Amniotic epithelial cell (primary cell): ENCODE measurements at regions not wholly inside any gene's neighbourhood (a gene's known extent, or its start where the extent isn't known, plus 50 kb on each side); places are given as distances from the start of the nearest gene placed in this dataset.

Experiments
- DNase-seq: peaks from one replicate; pipeline ENCODE4 v3.0.0-alpha.2; 2010; ENCODE audit warnings: low read depth

- DNase-seq, result no peak
Measured at GRCh38 chr15:77796046-77796729, 163.5 kb upstream of the LINGO1 start.

- DNase-seq, result no peak
Measured at GRCh38 chr15:77795446-77795845, 162.7 kb upstream of the LINGO1 start.

- DNase-seq, result no peak
Measured at GRCh38 chr15:77791941-77792340, 159.2 kb upstream of the LINGO1 start.

DNA sequence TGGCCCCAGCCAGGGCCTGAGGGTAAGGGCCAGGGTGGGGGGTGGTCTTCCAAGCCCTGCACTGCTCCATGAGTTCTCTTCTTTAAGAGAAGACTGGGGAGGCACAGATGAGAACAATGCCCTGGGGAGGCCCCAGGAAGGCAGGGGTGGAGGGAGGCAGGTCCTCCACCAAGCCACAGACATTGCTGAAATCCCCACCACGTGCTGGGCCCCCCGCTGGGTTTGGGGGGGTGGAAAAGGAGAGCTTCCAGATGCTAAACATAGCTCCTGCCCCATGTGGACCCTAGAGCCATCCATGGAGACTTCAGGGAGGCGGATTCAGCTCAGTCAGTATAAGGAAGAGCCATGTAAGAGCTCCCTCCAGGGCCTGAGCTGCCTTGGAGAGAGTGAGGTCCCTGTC lies 157.8 kb upstream of the LINGO1 start:
- no peak for DNase-seq

DNA sequence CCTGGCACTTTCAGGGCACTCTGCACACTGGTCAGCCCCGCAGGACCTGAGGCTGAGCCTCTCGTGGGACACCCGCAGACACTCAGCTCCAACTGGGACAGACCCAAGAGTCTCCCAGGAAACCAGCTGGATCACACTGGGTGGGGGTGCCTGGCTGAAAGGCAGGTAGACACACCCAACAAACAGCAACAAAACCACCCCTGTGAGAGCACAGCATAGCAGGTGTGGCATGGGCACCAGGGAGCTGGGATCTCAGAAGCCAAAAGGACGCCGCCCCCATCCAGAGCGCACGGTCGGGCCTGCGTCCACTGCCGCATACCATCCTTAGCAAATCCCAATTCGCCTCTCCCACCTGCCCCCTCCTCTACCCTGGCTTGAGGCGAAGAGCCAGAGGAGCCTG lies 154.2 kb upstream of the LINGO1 start:
- DNase-seq, result no peak

- DNase-seq, result no peak
Measured at GRCh38 chr15:77786181-77786890, 153.6 kb upstream of the LINGO1 start.

DNA sequence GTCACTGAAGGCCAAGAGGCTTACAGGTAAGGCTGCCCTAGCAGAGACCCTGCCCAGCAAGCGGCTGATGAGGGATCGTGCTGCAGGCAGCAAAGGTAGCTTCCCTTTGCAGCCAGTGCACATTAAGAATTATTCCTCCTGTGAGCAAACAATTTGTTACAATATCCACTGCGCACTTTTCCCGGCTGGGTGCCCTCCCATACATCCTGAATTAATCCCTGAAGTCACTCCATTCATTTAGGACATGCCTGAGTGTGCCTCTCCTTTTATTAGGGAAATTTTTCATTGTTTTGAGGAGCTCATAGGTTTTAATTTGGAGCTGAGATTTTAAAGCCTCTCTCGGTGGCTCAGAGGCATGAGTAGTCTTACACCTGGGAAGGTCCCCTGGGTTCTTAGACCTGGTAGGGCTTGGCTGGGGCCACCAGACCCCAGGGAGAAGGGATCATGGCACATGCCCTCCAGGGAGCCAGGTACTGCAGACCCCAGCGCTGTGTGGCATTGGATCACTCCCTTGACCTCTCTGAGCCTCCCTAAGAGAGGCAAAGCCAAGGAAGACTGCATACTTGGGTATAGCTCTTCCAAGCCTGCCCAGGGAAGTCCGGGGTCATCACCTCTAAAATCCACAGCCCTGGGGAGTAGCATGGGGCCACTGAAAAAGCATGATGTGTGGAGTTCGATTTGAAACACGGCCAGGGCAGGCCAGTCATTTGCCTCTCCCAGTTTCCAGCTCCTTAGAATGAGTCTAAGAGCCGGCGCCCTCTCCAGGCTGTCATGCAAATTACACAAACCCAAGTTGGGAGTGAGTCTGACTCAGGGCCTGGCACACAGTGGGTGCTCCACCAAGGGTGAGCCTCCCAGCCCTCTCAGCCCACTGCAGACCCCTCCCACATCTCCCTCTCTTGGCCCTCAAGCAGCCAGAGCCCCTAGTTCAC lies 151.9 kb upstream of the LINGO1 start:
- DNase-seq, result peak; percentile 3

GRCh38 chr15:77783636-77784035 lies 150.9 kb upstream of the LINGO1 start:
- DNase-seq, result no peak

GRCh38 chr15:77782691-77783090 lies 150.0 kb upstream of the LINGO1 start:
- no peak for DNase-seq

DNA sequence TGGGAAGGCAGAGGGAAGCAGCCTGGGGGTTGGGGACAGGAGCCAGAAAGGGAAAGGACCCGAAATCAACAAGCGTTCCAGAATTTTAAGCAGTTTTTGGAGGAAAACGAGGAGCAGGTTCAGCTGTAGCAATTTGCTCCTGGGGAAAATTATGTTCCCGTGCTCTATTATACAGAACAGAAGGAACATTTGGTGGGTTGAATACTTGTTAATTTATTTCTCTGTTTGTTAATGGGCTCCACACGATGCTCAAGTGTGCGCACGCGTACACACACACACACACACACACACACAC lies 149.2 kb upstream of the LINGO1 start:
- no peak for DNase-seq

DNA sequence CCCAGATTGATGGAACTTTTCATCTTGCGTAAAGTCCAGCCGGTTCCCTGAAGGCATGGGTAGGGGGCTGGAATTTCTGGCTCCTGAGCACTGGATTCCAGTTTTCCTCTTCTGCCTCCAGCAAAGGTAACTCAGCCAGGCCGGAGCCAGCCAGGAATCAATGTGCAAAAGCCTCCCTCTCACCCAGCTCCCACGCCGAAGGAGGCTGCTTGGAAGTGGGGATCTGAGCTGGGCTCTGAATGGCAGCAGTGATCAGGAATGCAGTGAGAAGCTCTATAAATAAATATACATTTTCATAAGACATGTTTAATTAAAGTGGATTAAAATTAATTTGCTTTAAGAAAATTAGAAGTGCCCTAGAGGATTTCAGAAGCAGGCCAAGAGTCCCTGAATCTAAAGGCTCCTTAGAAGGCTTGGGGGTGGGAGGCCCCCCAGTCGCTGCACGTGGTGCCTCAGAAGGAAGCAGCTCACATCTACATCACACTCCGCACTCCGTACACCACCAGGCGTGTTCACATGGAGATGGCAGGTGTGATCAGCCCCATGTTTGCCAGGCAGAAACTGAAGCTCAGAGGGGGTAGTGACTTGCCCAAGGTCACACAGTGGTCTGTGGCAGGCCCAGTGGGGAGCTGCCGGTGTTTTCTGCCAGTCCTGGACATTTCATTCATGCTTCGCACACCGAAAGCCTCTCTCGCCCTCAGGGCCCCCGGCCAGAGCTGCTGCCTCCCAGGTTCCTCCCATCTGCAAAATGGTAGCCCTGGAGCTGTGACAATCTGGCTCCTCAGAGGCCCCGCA lies 148.6 kb upstream of the LINGO1 start:
- no peak for DNase-seq

- DNase-seq, result no peak
Measured at GRCh38 chr15:77778802-77779201, 146.1 kb upstream of the LINGO1 start.

GRCh38 chr15:77775837-77776236 lies 143.1 kb upstream of the LINGO1 start:
- DNase-seq, result no peak

DNA sequence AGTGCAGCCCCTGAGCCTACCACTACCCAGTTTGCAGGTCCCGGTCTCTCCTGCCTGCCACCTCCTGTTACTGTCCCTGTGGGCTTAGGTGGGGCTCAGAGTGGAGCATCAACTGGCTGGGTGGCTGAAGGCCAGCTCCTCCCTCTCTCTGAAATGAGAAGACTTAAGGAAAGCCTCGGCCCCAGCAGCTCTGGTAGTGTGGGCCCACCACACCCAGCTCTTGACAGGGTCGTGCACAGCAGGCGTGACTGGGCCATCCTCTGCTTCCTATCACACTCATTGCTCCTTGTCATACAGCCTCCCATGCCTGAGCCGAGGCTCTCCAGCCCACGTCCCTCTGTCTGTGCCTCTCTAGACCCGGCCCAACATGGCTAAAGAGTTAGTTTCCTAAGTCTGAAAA lies 142.7 kb upstream of the LINGO1 start:
- no peak for DNase-seq

DNA sequence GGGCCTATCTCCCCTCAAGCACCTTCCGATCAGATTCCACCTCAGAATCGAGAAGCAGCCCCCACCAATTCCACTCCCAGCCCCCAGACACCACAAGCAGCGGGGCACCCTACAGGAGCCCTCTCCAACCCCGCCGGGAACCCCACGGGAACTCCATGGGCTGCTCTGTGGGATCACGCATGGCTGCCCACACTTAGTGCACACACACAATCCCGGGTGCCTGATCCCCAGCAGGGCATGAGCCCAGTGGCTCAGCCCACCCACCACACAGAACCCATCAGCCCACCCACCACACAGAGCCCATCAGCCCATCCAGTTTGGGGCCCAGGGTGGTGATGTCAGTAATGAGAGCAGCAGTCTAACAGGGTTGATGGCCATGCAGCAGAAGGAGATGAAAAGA lies 141.6 kb upstream of the LINGO1 start:
- no peak for DNase-seq

DNA sequence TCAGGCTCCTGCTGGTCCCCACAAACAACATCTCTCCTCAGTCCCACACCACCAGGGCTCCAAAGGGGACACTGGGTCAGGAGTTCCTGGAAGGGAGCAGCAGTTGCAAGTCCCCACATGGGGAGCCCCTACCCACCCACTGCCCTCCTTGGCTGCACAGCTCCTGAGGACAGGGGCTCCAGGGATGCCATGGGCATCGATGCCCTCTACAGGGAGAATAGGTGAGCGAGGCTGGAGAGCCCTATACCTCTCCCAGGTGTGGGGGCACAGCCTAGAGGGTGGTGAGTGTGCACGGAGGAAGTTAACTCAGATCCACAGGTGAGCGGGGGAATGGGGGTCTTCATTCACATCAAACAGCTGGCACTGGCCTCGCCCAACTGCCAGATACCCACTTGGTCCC lies 141.2 kb upstream of the LINGO1 start:
- no peak for DNase-seq

DNA sequence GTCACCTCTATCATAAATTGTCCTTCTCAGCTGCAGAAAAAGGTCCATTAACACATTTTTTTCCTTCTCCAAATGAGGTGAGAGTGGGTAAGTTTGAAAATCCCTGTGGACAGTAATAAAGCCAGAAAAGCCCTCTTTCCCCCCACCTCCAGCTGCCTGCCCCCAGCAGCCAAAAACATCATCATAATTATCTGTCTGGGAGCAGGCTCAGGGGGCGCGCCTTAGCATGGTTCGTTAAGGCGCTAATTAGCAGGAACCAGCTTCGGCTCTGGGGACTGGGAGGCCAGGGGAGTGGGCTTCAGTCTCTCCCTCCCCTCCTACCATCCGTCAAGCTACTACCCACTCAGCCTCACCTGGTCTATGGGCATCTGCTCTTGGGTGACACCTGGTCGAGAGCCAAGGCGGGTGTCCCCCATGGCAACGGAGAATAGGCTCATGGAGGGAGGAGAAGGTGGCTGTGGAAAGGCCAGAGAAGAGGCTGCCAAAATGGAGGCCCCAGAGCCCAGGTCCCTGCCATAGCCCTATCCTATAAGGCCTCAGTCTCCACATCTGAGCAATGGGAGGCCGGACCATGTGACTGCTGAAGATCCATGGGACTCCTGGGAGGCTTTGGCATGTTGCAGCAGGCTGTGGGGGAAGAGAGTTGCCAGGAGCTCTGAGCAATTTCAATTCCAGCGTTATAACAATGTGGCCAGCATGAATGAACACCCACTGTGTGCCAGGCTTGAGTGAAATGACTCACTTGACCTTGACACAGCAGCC lies 140.1 kb upstream of the LINGO1 start:
- DNase-seq, result no peak

DNA sequence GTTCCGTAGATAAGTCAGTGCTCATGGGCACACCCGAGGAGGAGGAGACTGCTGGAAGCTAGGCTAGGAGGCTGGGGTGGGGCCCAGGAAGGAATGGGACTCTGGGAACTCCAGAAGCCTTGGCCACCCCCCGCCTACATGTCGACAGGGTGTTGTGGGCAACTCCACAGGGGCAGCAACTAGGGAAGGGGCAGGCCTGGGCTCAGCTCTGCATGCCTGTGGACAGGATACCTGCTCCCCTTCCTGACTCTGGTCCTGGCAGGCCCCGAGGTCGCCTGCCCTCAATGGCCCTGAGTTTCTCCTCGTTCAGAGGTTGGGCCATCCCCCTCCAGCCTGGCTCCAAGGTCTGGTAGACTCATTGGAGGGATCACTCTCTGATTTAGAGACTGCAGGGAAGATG lies 138.9 kb upstream of the LINGO1 start:
- no peak for DNase-seq

DNA sequence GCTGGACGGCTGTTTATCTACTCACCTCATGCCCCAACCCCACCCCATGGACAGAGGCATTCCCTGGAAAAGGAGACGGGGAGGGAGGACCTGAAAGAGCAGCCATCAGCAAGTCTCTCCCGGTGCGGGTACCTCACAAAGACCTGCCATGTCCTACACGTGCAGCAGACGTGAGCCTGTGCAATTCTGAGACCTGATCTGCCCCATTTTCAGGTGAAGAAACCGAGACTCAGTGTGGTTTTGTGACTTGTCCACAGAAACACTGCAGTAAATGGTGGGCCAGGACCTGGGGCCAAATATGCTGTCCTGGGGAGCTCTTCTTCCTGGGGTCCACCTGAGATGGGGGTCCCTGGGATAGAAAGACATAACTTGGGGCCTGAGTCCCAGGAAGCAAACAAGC lies 137.0 kb upstream of the LINGO1 start:
- no peak for DNase-seq

DNA sequence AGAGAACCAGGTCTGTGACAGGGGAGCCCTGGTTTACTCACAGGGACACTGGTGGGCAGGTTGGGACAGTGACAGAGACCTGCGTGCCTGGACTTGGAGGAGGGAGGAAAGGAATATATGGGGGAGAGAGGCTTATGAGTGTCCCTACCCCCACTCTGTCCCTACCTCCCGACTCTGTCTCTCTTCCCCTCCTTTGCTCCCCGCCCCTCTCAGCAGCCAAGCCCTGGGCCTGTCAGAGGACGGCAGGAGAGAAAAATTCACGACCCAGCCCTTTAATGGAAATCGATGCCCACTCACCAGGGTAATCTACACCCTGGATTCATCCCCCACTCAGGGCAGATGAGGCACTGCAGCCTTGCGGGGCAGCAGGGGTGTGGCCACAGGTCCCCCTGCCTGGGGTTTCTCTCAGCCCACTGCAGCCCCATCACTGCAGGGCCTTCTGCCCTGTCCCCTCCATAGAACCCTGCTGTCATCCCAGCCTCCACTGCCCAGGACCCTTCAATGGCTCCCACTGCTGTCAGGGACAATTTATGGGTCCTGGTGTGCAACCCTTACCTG lies 135.9 kb upstream of the LINGO1 start:
- no peak for DNase-seq

- no peak for DNase-seq
Measured at GRCh38 chr15:77768107-77768506, 135.4 kb upstream of the LINGO1 start.
